HG03354 (cell line): ENCODE measurements at regions not wholly inside any gene's neighbourhood (a gene's known extent, or its start where the extent isn't known, plus 50 kb on each side); places are given as distances from the start of the nearest gene placed in this dataset.

Experiments
- ATAC-seq: cut with Tn5 transposase; IDR thresholded peaks from one replicate; pipeline ENCODE4 v1.9.1; 2021; ENCODE audit warnings: mild to moderate bottlenecking; ENCODE audit not compliant: unreplicated experiment, poor library complexity, severe bottlenecking

DNA sequence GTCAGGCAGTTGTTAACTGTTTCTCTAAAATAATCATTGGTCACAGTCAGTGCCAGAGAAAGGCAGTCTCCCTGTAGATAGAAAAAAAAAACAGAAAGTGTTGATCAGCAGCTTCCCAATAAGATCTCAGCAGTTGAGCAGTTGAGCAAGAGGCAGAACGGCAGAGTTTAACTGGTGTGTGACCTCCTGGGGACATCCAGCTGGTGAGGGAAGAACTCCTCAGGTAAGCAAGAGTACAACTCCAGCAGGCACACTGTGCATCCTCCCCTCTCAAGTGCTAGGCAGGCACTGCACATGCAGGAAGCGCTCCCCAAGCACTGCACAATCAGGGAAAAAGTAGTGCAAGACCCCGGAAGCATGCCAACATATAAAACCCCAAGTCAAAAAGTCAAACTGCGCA, 1287.2 kb downstream of the NSUN3 start:
- no peak for ATAC-seq

DNA sequence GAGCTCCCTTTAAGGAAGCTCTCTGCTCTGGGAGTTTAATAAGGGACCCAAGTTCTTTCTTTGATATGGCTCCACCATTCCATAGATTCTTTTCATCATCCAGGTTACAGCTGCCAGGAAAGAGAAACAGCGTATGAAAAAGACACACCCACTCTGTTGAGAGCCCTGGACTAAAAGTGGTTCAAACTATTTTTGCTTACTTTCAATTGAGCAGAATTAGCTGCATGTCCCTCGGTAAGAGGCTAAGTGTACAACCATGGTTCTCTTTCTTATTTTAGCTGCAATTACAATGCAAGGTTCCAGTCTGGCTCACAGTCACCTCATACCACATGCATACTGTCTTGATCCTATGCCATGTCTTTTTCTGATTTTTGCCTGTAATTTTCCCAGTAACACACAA, 1288.3 kb downstream of the NSUN3 start:
- no peak for ATAC-seq

DNA sequence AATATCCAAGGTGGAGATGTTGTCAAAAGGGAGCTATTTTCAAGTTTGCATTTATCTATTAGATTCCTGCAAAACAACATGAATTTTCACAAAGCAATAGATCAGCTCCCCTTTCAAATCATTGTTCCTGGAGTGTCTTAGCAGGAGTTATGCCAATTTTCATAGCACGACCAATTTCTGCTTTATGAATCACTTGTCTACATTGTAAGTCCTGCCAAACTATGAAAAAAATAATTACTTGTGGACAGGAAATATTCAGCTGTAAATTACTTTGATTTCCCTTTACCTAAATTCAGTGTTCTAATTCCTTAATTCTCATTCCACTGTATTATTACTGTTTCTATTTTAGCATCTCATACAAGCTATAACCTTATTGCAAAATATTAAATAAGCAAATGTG, 1289.6 kb downstream of the NSUN3 start:
- ATAC-seq = no peak

DNA sequence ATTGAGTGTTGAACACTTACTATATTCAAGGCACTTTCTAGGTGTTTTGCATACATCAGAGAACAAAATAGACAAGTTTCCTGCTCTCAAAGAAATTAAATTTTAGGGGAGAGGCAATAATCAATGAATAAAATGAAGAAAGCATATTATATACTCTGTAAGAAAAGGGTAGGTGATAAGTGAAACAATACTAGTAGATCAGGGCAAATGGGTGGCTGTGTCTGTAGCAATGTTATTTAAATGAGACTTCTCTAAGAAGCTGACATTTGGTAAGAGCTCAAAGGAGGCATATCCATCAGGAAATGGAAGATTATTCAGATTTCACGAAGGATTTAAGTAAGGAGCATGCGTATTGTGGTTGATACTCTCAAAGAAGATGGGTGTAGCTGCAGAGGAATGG, 1291.6 kb downstream of the NSUN3 start:
- no peak for ATAC-seq

DNA sequence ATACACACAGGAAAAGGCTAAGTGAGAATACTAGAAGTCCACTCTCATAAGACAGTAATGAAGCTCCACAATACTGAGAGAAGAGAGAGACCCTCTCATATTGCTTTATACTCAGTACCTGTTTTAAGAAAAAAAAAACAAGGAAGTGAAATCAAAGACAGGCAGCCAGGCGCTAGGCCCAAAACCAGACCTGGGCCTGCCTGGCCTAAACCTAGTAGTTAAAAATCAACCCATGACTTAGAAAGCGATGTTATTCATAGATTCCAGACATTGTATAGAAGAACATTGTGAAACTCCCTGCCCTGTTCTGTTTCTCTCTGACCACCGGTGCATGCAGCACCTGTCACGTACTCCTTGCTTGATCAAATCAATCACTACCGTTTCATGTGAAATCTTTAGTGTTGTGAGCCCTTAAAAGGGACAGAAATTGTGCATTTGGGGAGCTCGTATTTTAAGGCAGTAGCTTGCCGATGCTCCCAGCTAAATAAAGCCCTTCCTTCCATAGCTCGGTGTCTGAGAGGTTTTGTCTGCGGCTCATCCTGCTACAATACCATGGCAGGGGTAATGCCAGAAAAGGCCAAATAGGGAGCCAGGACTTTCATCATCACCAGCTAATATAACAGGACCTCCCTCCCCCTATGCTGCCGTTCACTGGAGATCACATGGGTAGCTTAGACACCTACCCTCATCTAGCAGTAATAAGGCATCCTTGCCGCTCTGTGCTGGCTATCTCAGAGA, 1294.1 kb downstream of the NSUN3 start:
- peak; percentile 70 for ATAC-seq

DNA sequence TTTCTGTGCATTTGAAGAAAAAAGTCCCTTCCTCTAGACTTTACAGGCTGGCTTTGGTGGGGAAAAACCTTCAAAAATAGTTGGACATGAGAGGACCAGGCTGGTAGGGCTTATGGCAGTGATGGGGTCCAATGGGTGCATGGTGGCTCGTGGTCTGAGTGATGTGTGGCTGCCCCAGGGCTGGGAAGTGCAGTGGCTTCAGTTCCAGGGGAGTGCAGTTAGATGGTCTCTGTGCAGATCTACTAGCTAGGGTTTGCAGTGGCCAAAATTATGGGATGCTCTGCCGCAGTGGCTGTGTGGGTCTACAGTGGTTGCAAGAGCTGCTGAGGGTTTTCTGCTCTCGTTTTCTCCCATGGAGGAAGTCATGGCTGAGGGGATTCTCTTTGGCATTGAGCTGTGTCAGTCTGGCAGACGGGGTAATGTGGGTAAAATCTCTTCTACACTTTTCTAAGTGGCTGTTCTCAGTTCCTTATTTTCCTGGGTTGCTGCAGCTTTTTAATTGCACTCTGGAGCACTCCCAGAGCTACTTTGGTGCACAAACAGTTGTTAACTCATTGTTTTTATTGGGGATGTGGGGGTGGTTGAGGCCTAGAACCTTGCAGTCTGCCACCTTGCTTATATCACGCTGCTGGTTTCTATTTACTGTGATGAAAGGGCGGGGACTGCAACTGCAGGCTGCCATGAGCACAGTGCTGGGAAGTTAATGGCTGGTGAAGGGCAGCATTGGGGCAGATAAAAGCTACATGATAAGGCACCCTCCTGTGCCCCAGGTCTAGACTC, 1324.6 kb downstream of the NSUN3 start:
- no peak for ATAC-seq

DNA sequence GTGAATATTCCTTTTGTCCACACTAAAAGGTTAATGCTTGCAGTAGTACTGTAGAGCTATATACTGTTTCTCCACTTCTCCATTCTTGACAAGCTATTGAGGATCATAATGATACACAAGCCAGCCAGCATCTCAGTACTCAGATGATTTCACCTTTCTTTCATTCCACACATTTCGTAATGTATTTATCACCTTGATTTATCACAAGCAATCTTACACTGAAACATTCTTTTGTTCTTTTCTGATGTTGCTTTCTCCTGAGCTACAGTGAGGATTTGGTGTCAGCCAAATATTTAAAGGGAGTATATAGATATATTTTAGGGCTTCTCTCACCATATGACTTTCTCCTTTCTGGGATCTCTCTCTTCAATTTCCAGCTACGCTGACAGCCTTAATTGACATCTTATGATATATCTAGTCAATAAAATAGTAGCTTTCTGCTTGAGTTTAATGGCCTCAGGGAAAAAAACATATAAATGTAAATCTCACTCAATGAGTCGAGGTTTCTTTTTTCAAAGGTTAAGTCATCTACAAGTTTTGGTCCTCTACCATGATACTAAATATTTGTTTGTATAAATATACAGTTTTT, 1327.0 kb downstream of the NSUN3 start:
- no peak for ATAC-seq

DNA sequence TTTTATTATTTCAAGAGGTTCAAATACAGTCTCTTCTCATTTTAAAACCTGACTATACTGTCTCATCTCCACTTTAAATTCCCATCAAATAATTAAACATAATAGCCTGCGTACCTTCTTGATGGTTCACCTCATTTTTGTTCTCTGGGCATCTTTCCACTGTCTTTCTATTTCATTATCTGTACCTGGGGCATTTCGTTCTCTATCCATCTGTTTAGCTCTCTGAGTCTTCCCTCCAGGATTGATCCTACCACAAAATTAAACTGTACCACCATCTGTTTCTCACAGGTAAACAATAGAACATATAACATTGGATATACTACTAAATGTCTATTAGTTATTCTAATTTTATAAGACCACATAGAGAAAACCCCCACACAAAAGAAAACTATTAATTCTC, 1331.4 kb downstream of the NSUN3 start:
- ATAC-seq = no peak

DNA sequence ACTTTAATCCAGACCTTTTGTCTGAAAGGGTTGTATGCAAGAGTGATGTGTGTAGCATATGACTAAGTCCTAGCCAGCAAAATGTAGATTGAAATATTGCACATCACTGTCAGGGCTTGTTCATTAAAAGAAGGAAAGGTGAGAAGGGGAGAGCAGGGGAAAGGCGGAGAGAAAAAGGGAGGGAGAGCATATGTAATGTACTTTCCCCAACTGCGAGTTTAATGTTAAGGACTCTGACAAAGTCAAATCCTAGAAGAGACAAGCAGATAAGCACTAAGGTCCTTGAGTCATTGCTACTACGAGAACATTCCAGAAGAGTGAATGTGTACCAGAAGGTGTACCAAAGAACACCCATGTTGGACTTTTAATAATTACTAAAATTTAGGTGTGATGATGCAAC, 1336.7 kb downstream of the NSUN3 start:
- no peak for ATAC-seq

DNA sequence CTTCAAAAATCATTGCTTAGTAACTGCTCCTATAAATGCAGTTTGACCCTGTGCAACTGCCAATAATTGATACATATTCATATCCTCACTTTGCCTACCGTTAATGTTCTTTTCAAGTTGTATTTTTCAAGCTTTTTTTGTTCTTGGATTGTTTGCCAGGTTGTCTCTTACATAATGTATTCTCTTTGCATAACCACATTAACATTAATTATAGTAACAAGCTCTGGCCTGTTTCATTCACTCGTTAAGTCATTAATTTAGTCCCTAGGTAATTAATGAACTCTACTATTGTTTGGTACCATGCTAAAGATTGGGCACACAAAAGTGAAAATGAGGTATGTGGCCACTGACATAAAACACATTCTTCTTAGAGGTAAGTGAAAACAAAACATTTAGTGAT, 1338.8 kb downstream of the NSUN3 start:
- ATAC-seq = no peak

DNA sequence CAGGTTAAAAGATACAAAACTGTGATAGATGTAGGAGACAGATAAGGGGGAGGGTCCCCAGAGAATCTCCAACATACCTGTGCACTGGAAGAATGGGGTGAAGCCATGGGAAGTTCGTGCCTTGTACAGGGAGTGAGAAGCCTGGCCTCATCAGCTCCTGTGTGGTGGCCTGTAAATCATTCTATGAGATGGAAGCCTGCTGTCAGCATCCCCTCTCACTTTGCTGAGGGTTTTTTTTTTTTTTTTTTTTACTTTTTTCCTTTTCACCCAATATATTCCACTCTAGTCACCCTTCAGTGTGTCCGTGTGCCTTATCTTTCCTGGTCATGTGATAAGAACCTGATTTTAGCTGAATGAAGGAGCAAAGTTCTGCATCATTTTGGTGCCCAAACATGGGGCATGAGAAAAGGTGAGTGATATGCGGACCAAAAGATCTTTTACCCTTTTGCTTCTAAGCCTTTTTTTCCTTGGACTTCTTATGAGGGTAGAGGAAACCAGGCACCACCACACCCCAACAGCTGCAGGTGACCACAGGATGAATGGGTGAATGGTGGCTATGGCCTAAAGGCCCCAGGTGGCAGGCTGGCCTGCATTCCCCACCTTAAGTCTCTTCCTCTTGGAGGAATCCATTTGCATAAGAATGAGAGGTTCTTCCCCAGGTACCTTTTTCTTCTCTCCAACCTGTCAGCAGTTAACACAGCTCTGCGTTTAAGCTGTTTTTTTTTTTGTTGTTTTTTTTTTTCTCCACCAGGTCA, 1345.0 kb downstream of the NSUN3 start:
- ATAC-seq = no peak

DNA sequence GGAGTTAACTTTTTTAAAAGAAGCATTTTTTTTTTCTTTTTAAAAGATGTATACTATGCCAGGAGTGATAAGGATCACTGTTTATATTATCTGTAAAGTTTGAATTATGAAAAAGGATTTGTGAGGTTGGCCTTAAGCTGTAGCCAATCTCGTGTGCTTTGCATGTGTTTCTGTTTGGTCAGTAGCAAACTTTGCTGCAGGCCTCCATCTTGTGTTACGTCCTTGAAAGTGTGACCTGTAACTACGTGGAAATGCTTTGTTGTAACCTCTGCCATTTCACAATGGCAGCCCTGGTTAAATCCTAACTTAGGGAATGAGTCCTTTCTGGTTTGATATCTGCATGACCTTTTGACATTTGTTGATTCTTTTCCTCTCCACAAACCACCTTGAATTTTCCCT, 1345.6 kb downstream of the NSUN3 start:
- no peak for ATAC-seq

DNA sequence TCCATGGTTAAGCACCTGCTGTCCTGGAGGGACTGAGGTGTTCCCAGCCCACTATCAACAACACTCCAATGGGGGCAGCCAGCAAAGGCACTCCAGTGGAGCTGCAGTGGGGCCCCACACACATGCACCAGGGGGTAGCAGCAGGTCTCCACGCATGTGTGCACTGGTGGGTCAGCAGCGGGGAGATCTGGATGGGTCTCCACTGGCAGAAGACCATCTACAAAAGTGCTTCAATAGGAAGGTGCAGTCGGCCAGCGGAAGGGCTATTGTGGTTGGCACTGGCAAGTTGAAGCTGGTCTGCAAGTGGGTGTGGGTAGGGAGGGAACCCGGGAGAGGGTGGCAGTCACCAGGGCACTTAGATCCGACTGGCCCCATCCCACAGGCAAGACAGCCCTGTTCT, 1355.4 kb downstream of the NSUN3 start:
- no peak for ATAC-seq

DNA sequence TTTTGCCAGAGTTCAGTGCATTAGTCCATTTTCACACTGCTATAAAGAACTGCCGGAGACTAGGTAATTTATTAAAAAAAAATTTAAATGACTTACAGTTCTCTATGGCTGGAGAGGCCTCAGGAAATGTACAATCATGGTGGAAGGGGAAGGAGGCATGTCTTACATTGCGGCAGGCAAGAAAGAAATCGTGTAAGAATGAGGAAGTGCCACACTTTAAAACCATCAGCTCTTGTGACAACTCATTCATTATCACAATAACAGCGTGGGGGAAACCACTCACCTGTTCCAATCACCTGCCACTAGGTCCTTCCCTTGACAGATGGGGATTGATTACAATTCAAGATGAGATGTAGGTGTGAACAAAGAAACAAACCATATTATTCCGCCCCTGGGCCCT, 1361.4 kb downstream of the NSUN3 start:
- no peak for ATAC-seq

DNA sequence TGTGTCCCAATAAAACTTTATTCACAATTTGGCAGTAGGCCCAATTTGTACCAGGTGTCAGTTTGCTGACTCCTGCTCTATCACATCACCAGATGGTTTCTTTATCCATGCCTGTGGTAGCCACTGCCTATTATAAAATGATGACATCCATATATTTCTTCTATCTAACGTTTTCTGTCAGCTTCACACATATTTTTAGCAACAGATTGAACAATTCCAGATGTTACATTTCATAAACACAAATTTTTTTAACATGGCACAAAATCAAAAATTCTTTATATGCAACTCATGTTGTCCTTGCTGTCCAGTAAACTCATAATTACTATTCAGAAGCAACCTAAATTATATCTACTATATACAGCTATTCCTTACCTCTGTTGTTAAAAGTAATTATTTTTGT, 1371.6 kb downstream of the NSUN3 start:
- no peak for ATAC-seq

DNA sequence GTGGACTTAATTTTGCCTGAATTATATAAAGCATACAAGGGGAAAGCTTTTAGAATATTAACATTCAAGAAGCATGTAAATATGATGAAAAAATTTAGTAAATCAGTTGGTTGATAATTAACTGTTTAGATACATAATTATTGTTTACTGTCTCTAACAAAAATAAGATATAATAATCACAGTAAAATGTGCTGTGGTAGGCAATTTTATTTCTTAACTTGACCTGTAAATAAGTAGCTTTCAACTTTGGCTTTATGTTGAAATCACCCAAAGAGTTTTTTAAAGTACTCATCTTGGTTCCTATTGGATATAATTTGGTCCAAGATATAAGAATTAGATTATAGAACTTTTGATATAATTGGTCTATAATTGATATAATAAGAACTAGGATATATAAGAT, 1374.5 kb downstream of the NSUN3 start:
- no peak for ATAC-seq

DNA sequence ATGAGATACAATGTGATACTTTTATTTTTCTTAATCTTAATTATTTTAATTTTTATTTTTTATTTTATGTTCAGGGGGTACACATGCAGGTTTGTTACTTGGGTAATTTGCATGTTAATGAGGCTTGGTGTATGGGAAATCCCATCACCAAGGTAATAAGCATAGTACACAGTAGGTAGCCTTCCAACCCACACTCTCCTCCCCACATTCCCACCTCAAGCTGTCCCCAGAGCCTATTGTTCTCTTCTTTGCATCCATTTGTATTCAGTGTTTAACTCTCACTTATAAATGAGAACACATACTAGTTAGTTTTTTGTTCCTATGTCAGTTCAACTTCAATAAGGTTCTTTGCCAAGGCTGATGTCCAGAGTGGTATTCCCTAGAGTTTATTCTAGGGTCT, 1375.4 kb downstream of the NSUN3 start:
- no peak for ATAC-seq

DNA sequence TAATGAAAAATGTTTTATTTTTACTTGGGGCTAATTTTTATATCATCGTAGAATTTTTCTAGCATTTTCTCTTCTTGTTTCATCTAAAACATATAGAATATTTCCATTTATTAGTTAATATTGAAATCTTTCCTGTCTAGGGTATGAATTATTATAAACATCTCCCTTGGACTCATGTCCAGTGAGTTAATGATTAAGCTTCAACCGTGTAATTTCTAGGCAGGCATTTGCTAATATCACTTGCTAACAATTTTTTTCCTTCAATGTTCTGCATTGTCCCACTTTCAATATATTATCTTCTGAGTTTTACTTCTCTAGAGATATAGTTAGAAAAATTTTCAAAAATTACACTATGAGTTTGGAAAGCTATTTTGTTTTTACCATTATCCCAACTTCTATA, 1371.6 kb upstream of the EPHA6 start:
- ATAC-seq = no peak

DNA sequence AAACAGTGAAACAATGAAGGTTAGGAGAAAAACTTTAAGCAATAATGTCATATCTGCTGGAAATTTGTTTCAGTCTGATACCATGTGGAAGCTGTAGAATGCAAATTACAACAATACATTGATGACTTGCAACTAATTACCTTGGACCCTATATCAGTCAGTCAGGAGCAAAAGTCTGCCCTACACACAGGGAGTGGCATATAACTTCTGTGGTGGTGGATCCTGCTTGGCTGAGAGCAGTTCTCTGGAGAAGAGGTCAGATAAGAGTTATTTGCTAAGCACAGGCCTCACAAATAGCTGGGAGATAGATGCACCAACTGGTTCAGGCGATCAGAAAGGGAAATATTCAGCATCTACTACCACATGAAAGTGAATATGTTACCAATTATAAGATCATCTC, 1364.6 kb upstream of the EPHA6 start:
- no peak for ATAC-seq

DNA sequence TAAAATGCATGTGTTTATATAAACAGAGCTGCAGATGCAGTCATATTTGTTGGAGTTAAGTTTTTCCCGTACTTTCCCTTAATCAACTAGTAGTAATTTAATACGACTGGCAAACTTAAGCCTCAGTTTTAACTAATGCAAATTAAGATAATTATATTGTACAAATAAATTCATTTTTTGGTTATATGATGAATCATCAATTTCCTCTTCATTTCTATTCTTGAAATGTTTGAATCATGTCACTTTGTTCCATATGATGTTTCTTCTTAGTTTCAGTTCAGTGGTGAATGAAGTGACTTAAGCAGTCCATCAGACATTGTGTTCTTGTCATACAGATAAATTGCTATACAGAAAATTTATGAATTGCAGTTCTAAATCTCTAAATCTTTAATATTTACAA, 1361.2 kb upstream of the EPHA6 start:
- no peak for ATAC-seq
